HCT116 (cell line): ENCODE measurements at regions not wholly inside any gene's neighbourhood (a gene's known extent, or its start where the extent isn't known, plus 50 kb on each side); places are given as distances from the start of the nearest gene placed in this dataset.

ENCODE experiments used
- ATAC-seq: fragments of 200-7000 bp; cut with Tn5 transposase; 2 replicates; pipeline ENCODE4 v1.9.1; 2020; ENCODE audit warnings: mild to moderate bottlenecking, moderate library complexity
- BruUV-seq: library from RNA; stranded (reverse); fragments of 400-500 nt; replicated peaks from 2 replicates; lab custom pipeline; 2021; lab: Mats Ljungman, UMichigan
- CTCF ChIA-PET: fragments of 300-600 bp; sonication (Branson Sonifier 250); formaldehyde crosslinking; loops from one replicate; lab custom pipeline; 2021; ENCODE audit warnings: antibody characterized with exemption; lab: Charles Lee
- POLR2A ChIA-PET: fragments of 300-600, 350-600 bp; sonication (Branson Sonifier 250); formaldehyde crosslinking; loops from one replicate; lab custom pipeline; 2021; ENCODE audit warnings: antibody characterized with exemption; lab: Charles Lee
- RAD21 ChIA-PET, 2 experiments: fragments of 300-600 bp; sonication (Branson Sonifier 250); formaldehyde crosslinking; loops; one replicate each; lab custom pipeline; 2023; ENCODE audit warnings: low total read pairs in 2 of 2; ENCODE audit not compliant: uncharacterized antibody in 2 of 2, unreplicated experiment in 2 of 2, low non-redundant PET in 1 of 2; lab: Charles Lee
- DNase-seq: peaks from one replicate; pipeline ENCODE4 v3.0.0-alpha.2; 2010; ENCODE audit warnings: low read depth, low spot score
- H2AFZ ChIP-seq: fragments of 200-600 bp; shearing (Covaris generic), sonication (generic); 2 replicates; pipeline ENCODE4 v1.6.1; 2017; ENCODE audit warnings: low read depth, mixed run types, mixed read lengths, antibody characterized with exemption, low read length; ENCODE audit not compliant: poor library complexity, severe bottlenecking
- H3K27ac ChIP-seq: 2 replicates; pipeline ENCODE4 v1.5.1; 2012; ENCODE audit warnings: low read depth, low read length
- H3K27me3 ChIP-seq: fragments of 200-600 bp; sonication (generic); 2 replicates; pipeline ENCODE4 v1.6.1; 2016; ENCODE audit warnings: mixed run types, low read length, mixed read lengths; ENCODE audit not compliant: insufficient read depth
- H3K36me3 ChIP-seq, 2 experiments: fragments of 200-500 bp in 1 of 2; fragments of 200-600 bp in 1 of 2; sonication (Bioruptor generic) in 1 of 2; sonication (generic) in 1 of 2; 2 replicates each; pipeline versions ENCODE4 v1.5.1 to v1.6.1; 2014 to 2016; ENCODE audit warnings: low read length in 2 of 2, inconsistent platforms in 1 of 2, mixed read lengths in 1 of 2, mixed run types in 1 of 2; ENCODE audit not compliant: insufficient read depth in 2 of 2, control insufficient read depth in 1 of 2
- H3K4me1 ChIP-seq, 2 experiments: fragments of 200-600 bp in 1 of 2; sonication (generic) in 1 of 2; 2 replicates each; pipeline versions ENCODE4 v1.5.1 to v1.6.1; 2012 to 2017; ENCODE audit warnings: low read length in 2 of 2, inconsistent platforms in 1 of 2, mild to moderate bottlenecking in 1 of 2, mixed read lengths in 1 of 2, mixed run types in 1 of 2, moderate library complexity in 1 of 2; ENCODE audit not compliant: insufficient read depth in 2 of 2, control insufficient read depth in 1 of 2
- H3K4me2 ChIP-seq: fragments of 200-600 bp; sonication (generic); 2 replicates; pipeline ENCODE4 v1.6.1; 2017; ENCODE audit warnings: mixed run types, low read length, mixed read lengths
- H3K4me3 ChIP-seq, 2 experiments: fragments of 200-600 bp in 1 of 2; sonication (generic) in 1 of 2; replicated peaks in 1 of 2; 2 replicates each; pipeline ENCODE4 v1.5.1; 2011 to 2016; ENCODE audit warnings: low read length in 2 of 2, control low read depth in 1 of 2, low read depth in 1 of 2, mild to moderate bottlenecking in 1 of 2, mixed read lengths in 1 of 2, mixed run types in 1 of 2
- H3K79me2 ChIP-seq: fragments of 200-600 bp; sonication (generic); 2 replicates; pipeline ENCODE4 v1.6.1; 2017; ENCODE audit warnings: mild to moderate bottlenecking, mixed run types, low read length, moderate library complexity, mixed read lengths; ENCODE audit not compliant: insufficient read depth
- H3K9ac ChIP-seq: fragments of 200-600 bp; sonication (generic); 2 replicates; pipeline ENCODE4 v1.6.1; 2016; ENCODE audit warnings: low read length, mixed read lengths
- H3K9me2 ChIP-seq: fragments of 200-600 bp; sonication (generic), shearing (Covaris generic); 2 replicates; pipeline ENCODE4 v1.6.1; 2017; ENCODE audit warnings: mixed run types, mild to moderate bottlenecking, moderate library complexity; ENCODE audit not compliant: insufficient read depth
- H3K9me3 ChIP-seq, 2 experiments: fragments of 200-500 bp in 1 of 2; fragments of 200-600 bp in 1 of 2; sonication (Bioruptor generic) in 1 of 2; sonication (generic) in 1 of 2; 2 replicates each; pipeline ENCODE4 v1.6.1; 2014 to 2017; ENCODE audit warnings: low read length in 2 of 2, mixed read lengths in 2 of 2, inconsistent platforms in 1 of 2, low read depth in 1 of 2, mild to moderate bottlenecking in 1 of 2, mixed run types in 1 of 2, moderate library complexity in 1 of 2; ENCODE audit not compliant: control insufficient read depth in 1 of 2, insufficient read depth in 1 of 2
- H4K20me1 ChIP-seq: fragments of 200-600 bp; sonication (generic), shearing (Covaris generic); 2 replicates; pipeline ENCODE4 v1.6.1; 2017; ENCODE audit warnings: mixed run types, mild to moderate bottlenecking, moderate library complexity; ENCODE audit not compliant: insufficient read depth
- ATF3 ChIP-seq: IDR thresholded peaks from 2 replicates; pipeline ENCODE4 v1.6.1; 2012
- CBX3 ChIP-seq: IDR thresholded peaks from 2 replicates; pipeline ENCODE4 v1.6.1; 2012; ENCODE audit warnings: low read depth
- CEBPB ChIP-seq: IDR thresholded peaks from 2 replicates; pipeline ENCODE4 v1.6.1; 2012; ENCODE audit warnings: low read depth
- CTCF ChIP-seq, 3 experiments: fragments of 200-600 bp in 1 of 3; sonication (generic) in 1 of 3; IDR thresholded peaks in 2 of 3; conservative IDR thresholded peaks in 1 of 3; 2 replicates each; pipeline ENCODE4 v1.5.1; 2012 to 2017; ENCODE audit warnings: low read depth in 2 of 3, low read length in 2 of 3, antibody characterized with exemption in 1 of 3, borderline replicate concordance in 1 of 3, control low read depth in 1 of 3, mild to moderate bottlenecking in 1 of 3, mixed read lengths in 1 of 3, mixed run types in 1 of 3, moderate library complexity in 1 of 3; ENCODE audit not compliant: insufficient read depth in 1 of 3
- EGR1 ChIP-seq: IDR thresholded peaks from 2 replicates; pipeline ENCODE4 v1.6.1; 2012; ENCODE audit warnings: low read depth
- EZH2 ChIP-seq: fragments of 200-600 bp; sonication (generic); IDR thresholded peaks from 2 replicates; pipeline ENCODE4 v1.6.1; 2017; ENCODE audit warnings: antibody characterized with exemption, mixed run types
- EZH2phosphoT487 ChIP-seq: fragments of 200-600 bp; IDR thresholded peaks from 2 replicates; pipeline ENCODE4 v1.6.1; 2018; ENCODE audit warnings: antibody characterized with exemption, borderline replicate concordance
- FOSL1 ChIP-seq: IDR thresholded peaks from 2 replicates; pipeline ENCODE4 v1.6.1; 2012; ENCODE audit warnings: low read depth
- JUND ChIP-seq: IDR thresholded peaks from 2 replicates; pipeline ENCODE4 v1.6.1; 2012
- POLR2A ChIP-seq: IDR thresholded peaks from 2 replicates; pipeline ENCODE4 v1.7.0; 2011; ENCODE audit warnings: borderline replicate concordance; ENCODE audit not compliant: insufficient read depth, insufficient read length; ENCODE audit errors: extremely low read depth
- POLR2AphosphoS5 ChIP-seq: IDR thresholded peaks from 2 replicates; pipeline ENCODE4 v1.6.1; 2011; ENCODE audit warnings: mild to moderate bottlenecking, low read depth, low read length, moderate library complexity
- REST ChIP-seq: IDR thresholded peaks from 2 replicates; pipeline ENCODE4 v1.6.1; 2012; ENCODE audit warnings: low read depth
- SIN3A ChIP-seq: IDR thresholded peaks from 2 replicates; pipeline ENCODE4 v1.6.1; 2012; ENCODE audit warnings: low read depth
- SRF ChIP-seq: IDR thresholded peaks from 2 replicates; pipeline ENCODE4 v1.6.1; 2012; ENCODE audit warnings: low read depth
- TCF7L2 ChIP-seq: IDR thresholded peaks from 2 replicates; pipeline ENCODE4 v1.7.0; 2011; ENCODE audit warnings: borderline replicate concordance, inconsistent platforms; ENCODE audit not compliant: insufficient read depth, insufficient read length; ENCODE audit errors: extremely low read depth
- YY1 ChIP-seq: IDR thresholded peaks from 2 replicates; pipeline ENCODE4 v1.6.1; 2011; ENCODE audit warnings: low read length, low read depth, moderate library complexity, mild to moderate bottlenecking; ENCODE audit not compliant: insufficient replicate concordance; ENCODE audit errors: extremely low read depth
- ZBTB33 ChIP-seq: IDR thresholded peaks from 2 replicates; pipeline ENCODE4 v1.6.1; 2011; ENCODE audit warnings: mild to moderate bottlenecking, low read length, moderate library complexity; ENCODE audit not compliant: insufficient replicate concordance; ENCODE audit errors: extremely low read depth
- intact Hi-C: fragments of 100-400 bp; cut with micrococcal nuclease; formaldehyde crosslinking; loops from 2 replicates; pipeline ENCODE4 v1.10.0; 2022

GRCh38 chr3:144364737-144365136 lies 393.1 kb downstream of the DIPK2A start:
- no peak for ATAC-seq
- Histone ChIP-seq H3K4me2 (no peak overlapping the region), H3K9me3 (no peaks in the 10 kb centered on the region), H3K36me3 (no peaks in the 10 kb centered on the region), H2AFZ (no peak overlapping the region), H3K9ac (no peak overlapping the region), H4K20me1 (no peaks in the 10 kb centered on the region), H3K27me3 (no peaks in the 10 kb centered on the region), H3K4me3 (no peak overlapping the region), H3K4me1 (peaks cover 0 to 4% of the 10 kb centered on the region in 2 experiments; a peak in 1 of 4 replicates), H3K9me2 (0 out of 2 replicates have a peak, but pooled peaks cover 3% of the 10 kb centered on the region), H3K27ac (no peak overlapping the region), H3K79me2 (no peaks in the 10 kb centered on the region)
- CTCF ChIA-PET, result no interaction called here
- intact Hi-C loops, result no loop called here
- no peak for TF ChIP-seq CEBPB
- no peak for TF ChIP-seq POLR2AphosphoS5
- TF ChIP-seq SIN3A, result no peak
- no peak for TF ChIP-seq CBX3
- no peak for TF ChIP-seq SRF
- no peak for TF ChIP-seq YY1
- no peak for TF ChIP-seq REST
- TF ChIP-seq ZBTB33, result no peak
- TF ChIP-seq EZH2, result no peak
- TF ChIP-seq EGR1, result no peak
- no peak for TF ChIP-seq CTCF (IDR thresholded peaks at IDR 0.05 in 2 of 3, conservative IDR thresholded peaks at IDR 0.05 in 1 of 3; ENCODE audit: borderline replicate concordance in 1 of 3, insufficient read depth in 1 of 3, low read depth in 2 of 3, low read length in 2 of 3)
- TF ChIP-seq TCF7L2, result no peak
- TF ChIP-seq EZH2phosphoT487, result no peak
- TF ChIP-seq ATF3, result no peak
- no peak for TF ChIP-seq FOSL1
- no peak for TF ChIP-seq POLR2A
- TF ChIP-seq JUND, result no peak
- POLR2A ChIA-PET, result no interaction called here
- RAD21 ChIA-PET, result no interaction called here
- BruUV-seq, result no TSS peak
- no peak for DNase-seq
